Liver (tissue), 3 donors: ENCODE measurements at regions not wholly inside any gene's neighbourhood (a gene's known extent, or its start where the extent isn't known, plus 50 kb on each side); places are given as distances from the start of the nearest gene placed in this dataset.
"Not testable (repeated sequence)": the region's sequence is repeated elsewhere in the genome, so short reads cannot be mapped to it uniquely, and the experiment has no call there.

Source experiments
- RAD21 ChIP-seq, 2 donors: IDR thresholded peaks; 2 replicates each; pipeline ENCODE4 v1.6.1; 2016; ENCODE audit warnings: antibody characterized with exemption in 2 of 2, mild to moderate bottlenecking in 2 of 2
- TF ChIP-seq, protein P1 (sequence below): fragments of 150-350 bp; IDR thresholded peaks from 2 replicates; pipeline ENCODE4 v1.5.1; 2017; ENCODE audit warnings: improper control_type of control experiment, low read depth, low read length; ENCODE audit not compliant: missing input control
- donor health status: healthy.
- donor health status: healthy.

DNA sequence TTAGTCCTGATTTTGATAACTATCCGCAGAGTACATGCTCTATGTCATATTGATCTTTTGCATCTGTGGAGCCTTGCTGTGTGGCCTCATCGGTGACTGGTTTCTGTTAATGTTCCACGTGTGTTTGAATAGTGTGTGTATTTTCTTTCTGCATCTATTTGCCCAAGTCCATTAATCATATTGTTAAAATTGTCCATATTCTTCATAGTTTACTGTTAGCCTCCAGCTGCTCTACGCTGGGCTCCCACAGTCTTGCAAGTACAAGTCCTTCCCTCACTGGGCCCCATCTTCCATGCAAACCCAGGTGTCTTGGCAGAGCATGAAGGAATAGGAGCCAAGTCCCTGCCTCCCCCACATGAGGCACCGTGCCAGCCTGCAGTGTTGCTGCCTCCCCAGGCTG lies 145.4 kb upstream of the NBPF12 start:
- TF ChIP-seq, protein P1, sequence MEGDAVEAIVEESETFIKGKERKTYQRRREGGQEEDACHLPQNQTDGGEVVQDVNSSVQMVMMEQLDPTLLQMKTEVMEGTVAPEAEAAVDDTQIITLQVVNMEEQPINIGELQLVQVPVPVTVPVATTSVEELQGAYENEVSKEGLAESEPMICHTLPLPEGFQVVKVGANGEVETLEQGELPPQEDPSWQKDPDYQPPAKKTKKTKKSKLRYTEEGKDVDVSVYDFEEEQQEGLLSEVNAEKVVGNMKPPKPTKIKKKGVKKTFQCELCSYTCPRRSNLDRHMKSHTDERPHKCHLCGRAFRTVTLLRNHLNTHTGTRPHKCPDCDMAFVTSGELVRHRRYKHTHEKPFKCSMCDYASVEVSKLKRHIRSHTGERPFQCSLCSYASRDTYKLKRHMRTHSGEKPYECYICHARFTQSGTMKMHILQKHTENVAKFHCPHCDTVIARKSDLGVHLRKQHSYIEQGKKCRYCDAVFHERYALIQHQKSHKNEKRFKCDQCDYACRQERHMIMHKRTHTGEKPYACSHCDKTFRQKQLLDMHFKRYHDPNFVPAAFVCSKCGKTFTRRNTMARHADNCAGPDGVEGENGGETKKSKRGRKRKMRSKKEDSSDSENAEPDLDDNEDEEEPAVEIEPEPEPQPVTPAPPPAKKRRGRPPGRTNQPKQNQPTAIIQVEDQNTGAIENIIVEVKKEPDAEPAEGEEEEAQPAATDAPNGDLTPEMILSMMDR = not testable (repeated sequence)
- TF ChIP-seq RAD21 (IDR thresholded peaks at IDR 0.05) = not testable (repeated sequence)
